Lung (tissue), 11 donors: ENCODE measurements at regions not wholly inside any gene's neighbourhood (a gene's known extent, or its start where the extent isn't known, plus 50 kb on each side); places are given as distances from the start of the nearest gene placed in this dataset.

ENCODE experiments used
- ATAC-seq: fragments of 200-7000 bp; cut with Tn5 transposase; one replicate; pipeline ENCODE4 v1.9.1; 2020; ENCODE audit warnings: moderate number of reproducible peaks; ENCODE audit not compliant: insufficient read depth, low FRiP score
- DNase-seq, 3 donors: peaks; one replicate each; pipeline ENCODE4 v3.0.0-alpha.2; 2013 to 2017
- H3K27ac ChIP-seq, 2 donors: one replicate each; pipeline ENCODE4 v1.5.1; 2013; ENCODE audit warnings: mild to moderate bottlenecking in 2 of 2, moderate library complexity in 2 of 2, control low read depth in 1 of 2, inconsistent platforms in 1 of 2, low read depth in 1 of 2, low read length in 1 of 2
- H3K27me3 ChIP-seq, 3 donors: one replicate each; pipeline ENCODE4 v1.5.1; 2013; ENCODE audit warnings: low read length in 2 of 3; ENCODE audit not compliant: control insufficient read depth in 3 of 3, insufficient read depth in 3 of 3
- H3K36me3 ChIP-seq, 4 donors: one replicate each; pipeline ENCODE4 v1.5.1; 2013; ENCODE audit warnings: low read length in 4 of 4, mild to moderate bottlenecking in 1 of 4, moderate library complexity in 1 of 4; ENCODE audit not compliant: control insufficient read depth in 4 of 4, insufficient read depth in 4 of 4
- H3K4me1 ChIP-seq, 5 donors: one replicate each; pipeline ENCODE4 v1.5.1; 2013; ENCODE audit warnings: low read length in 5 of 5, mild to moderate bottlenecking in 2 of 5, moderate library complexity in 1 of 5; ENCODE audit not compliant: control insufficient read depth in 5 of 5, insufficient read depth in 5 of 5
- H3K4me3 ChIP-seq: one replicate; pipeline ENCODE4 v1.5.1; 2013; ENCODE audit warnings: mild to moderate bottlenecking, control low read depth, moderate library complexity
- H3K9ac ChIP-seq, 2 donors: one replicate each; pipeline ENCODE4 v1.5.1; 2013; ENCODE audit warnings: low read length in 2 of 2, control low read depth in 1 of 2; ENCODE audit not compliant: insufficient read depth in 1 of 2
- H3K9me3 ChIP-seq, 4 donors: one replicate each; pipeline ENCODE4 v1.5.1; 2013; ENCODE audit warnings: low read length in 3 of 4, mild to moderate bottlenecking in 1 of 4, moderate library complexity in 1 of 4; ENCODE audit not compliant: control insufficient read depth in 4 of 4, insufficient read depth in 3 of 4
- WGBS, 2 donors: extraction: QIAGEN DNeasy Blood & Tissue Kit; methylation state at CpG; one replicate each; pipeline ENCODE4 v1.1.7; 2013; 5-methylcytosine and 5-hydroxymethylcytosine counted together
- TF ChIP-seq, protein P1 (sequence below): IDR thresholded peaks from 2 replicates; pipeline ENCODE4 v1.5.1; 2012; ENCODE audit warnings: mild to moderate bottlenecking; ENCODE audit errors: control extremely low read depth, extremely low read depth
- donor health status: control.
- donor health status: control.
- donor health status: Bipolar disorder and iron deficiency.
- donor health status: healthy.
- donor health status: DM: yes; HTN: yes; CAD: no.

DNA sequence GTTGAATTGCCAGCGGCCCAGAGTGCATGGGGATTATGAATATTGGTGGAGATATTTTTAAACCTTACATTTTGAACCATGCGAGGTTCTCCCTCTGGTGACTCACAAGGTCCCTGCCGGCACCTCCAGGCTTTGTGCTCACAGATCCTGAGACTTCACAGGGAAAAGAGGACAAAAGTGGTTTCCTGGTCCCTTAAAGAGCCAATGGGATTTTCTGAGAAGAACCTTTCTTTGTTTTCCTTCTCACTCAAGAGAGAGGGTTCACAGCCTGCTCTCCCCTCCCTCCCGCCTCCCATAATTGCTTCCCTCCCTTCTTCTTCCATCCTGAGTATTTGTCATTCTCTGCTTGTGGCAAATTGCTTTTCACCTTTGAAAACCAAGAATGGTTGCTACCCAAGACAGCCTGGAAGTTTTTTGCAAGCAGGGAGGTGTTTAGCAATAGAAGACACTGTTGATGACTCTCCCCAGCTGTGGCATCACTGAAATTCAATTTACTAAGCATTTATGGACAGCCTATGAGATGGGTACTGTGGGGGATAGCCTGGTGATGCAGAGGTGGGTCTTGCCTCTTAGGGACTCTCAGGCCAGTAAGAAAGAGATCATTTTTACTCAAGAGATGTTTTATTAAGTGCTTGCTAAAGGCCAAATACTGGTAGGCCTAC, 76.6 kb downstream of the CPN2 start:
- no peak overlapping the region for H3K4me3 ChIP-seq
- H3K27ac ChIP-seq, result no peak overlapping the region
- no peak overlapping the region for H3K9ac ChIP-seq
- peaks cover 4 to 77% (median 36%) of the 10 kb centered on the region in 5 donors for H3K4me1 ChIP-seq
- DNase-seq (peak in 1 of 3 donors; percentile 12), ATAC-seq (no peak)
- 72 to 84% methylated on average over 4 of the region's 4 CpGs for WGBS, 2 donors
- TF ChIP-seq, protein P1, sequence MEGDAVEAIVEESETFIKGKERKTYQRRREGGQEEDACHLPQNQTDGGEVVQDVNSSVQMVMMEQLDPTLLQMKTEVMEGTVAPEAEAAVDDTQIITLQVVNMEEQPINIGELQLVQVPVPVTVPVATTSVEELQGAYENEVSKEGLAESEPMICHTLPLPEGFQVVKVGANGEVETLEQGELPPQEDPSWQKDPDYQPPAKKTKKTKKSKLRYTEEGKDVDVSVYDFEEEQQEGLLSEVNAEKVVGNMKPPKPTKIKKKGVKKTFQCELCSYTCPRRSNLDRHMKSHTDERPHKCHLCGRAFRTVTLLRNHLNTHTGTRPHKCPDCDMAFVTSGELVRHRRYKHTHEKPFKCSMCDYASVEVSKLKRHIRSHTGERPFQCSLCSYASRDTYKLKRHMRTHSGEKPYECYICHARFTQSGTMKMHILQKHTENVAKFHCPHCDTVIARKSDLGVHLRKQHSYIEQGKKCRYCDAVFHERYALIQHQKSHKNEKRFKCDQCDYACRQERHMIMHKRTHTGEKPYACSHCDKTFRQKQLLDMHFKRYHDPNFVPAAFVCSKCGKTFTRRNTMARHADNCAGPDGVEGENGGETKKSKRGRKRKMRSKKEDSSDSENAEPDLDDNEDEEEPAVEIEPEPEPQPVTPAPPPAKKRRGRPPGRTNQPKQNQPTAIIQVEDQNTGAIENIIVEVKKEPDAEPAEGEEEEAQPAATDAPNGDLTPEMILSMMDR, result no peak
- H3K27me3 ChIP-seq, result no peaks in the 10 kb centered on the region
- H3K9me3 ChIP-seq, result no peaks in the 10 kb centered on the region
- H3K36me3 ChIP-seq, result no peaks in the 10 kb centered on the region

DNA sequence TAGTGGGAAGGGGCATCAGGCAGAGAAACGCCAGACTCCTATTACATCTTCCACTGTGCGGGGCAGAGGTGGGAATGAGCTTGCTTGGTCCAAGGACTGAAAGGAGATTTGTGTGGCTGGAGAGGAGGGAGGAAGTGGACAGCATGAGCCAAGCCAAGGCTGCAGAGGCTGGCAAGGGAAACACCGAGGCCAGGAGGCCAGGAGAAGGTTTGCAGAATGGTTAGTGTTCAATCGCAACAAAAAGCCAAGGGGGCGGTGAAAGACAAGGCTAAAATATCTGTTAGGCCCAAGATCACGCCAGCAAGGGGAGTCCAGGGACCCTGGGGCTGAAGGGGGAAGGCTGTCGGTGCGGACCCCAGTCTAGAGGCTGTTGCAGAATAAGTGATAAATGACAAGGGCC, 75.8 kb downstream of the CPN2 start:
- 78 to 83% methylated on average over 8 of the region's 8 CpGs for WGBS, 2 donors
- TF ChIP-seq, protein P1, result no peak
- no peak overlapping the region for H3K9ac ChIP-seq
- no peak for ATAC-seq
- DNase-seq, result peak in 1 of 3 donors; percentile 22
- H3K36me3 ChIP-seq, result no peaks in the 10 kb centered on the region
- H3K9me3 ChIP-seq, result no peaks in the 10 kb centered on the region
- H3K27ac ChIP-seq, result no peak overlapping the region
- no peaks in the 10 kb centered on the region for H3K27me3 ChIP-seq
- H3K4me3 ChIP-seq, result no peak overlapping the region
- peaks cover 4 to 72% (median 35%) of the 10 kb centered on the region in 5 donors for H3K4me1 ChIP-seq

DNA sequence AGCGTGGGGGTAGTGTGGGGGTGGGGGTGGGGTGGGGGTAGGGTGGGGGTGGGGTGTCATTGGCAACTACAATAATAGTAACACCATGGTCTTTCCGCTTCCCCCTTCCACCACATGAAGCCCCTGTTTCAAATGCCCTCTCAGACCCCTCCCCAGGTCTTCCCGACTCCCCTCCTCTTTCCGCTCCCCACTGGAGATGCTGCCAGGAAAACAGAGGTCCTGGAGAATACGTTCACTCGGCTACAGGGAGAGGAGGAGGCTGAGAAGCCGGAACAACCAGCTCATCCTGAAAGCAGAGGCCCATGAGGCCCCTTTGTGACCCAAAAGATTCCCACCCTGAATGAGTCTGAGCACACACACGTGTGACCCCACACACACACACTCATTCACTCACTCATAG, 75.4 kb downstream of the CPN2 start:
- ATAC-seq, result no peak
- DNase-seq, result peak in 1 of 3 donors; percentile 18
- Histone ChIP-seq H3K4me1 (peaks cover 4 to 68% (median 31%) of the 10 kb centered on the region in 5 donors), H3K27me3 (no peaks in the 10 kb centered on the region), H3K9me3 (no peaks in the 10 kb centered on the region), H3K4me3 (no peak overlapping the region), H3K36me3 (no peaks in the 10 kb centered on the region), H3K27ac (no peak overlapping the region), H3K9ac (no peak overlapping the region)
- TF ChIP-seq, protein P1, result no peak
- 69 to 89% methylated on average over 7 to 8 of the region's 8 CpGs for WGBS, 2 donors

DNA sequence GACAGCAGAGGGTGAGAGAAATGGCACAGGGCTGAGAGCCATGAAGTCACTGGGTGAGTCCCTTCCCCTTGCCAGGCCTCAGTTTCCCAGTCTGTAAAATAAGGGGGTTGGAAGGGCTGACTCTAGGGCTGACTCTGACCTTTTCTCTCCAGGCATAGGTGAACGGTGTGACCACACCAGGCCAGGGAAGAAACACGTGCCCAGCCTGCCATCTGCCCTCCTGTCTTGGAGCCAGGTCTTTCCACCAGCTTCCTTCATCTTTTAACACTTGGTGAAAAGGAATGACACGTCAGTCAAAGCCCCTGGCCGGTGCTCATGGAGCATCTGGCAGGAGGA, 74.4 kb downstream of the CPN2 start:
- ATAC-seq (no peak), DNase-seq (no peak)
- Histone ChIP-seq H3K9ac (no peak overlapping the region), H3K36me3 (no peaks in the 10 kb centered on the region), H3K4me1 (peaks cover 4 to 58% (median 24%) of the 10 kb centered on the region in 5 donors), H3K27ac (no peak overlapping the region), H3K9me3 (no peaks in the 10 kb centered on the region), H3K4me3 (no peak overlapping the region), H3K27me3 (no peaks in the 10 kb centered on the region)
- TF ChIP-seq, protein P1, result no peak
- 64 to 66% methylated on average over 4 of the region's 4 CpGs for WGBS, 2 donors
